ENCODE measurements at regions not wholly inside any gene's neighbourhood (a gene's known extent, or its start where the extent isn't known, plus 50 kb on each side); places are given as distances from the start of the nearest gene placed in this dataset.
"Not testable (repeated sequence)": the region's sequence is repeated elsewhere in the genome, so short reads cannot be mapped to it uniquely, and the experiment has no call there.

- no peak for DNase-seq (ENCODE audit: low spot score)
These were observed 111.0 kb upstream of the CPHXL start for GRCh38 chr16:75837264-75837663.

- no peak for DNase-seq (ENCODE audit: low spot score)
These were observed 111.4 kb upstream of the CPHXL start for GRCh38 chr16:75837681-75838080.

DNA sequence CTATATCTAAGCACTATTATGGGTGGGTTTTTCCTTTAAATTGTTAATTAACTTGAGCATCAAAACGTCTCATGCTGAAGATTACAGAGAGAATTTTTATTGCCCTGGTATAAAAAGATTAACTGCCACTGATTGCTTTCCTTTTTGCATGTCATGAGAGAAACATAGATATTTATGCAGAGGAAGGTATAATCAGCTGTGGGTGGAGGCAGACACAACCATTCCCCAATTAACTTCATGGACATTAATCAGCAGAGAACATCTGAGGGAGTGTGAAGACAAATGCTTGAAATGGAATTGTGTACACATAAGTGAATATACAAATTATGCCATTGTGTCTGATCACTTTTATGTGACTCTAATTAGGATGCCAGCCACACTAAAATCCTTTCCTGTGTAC is 115.2 kb upstream of the CPHXL start:
- DNase-seq (ENCODE audit: low spot score): no peak

- DNase-seq (ENCODE audit: low spot score): no peak
These were observed 120.9 kb upstream of the CPHXL start for GRCh38 chr16:75847172-75847571.

- no peak for DNase-seq (ENCODE audit: low spot score)
These were observed 127.9 kb upstream of the CPHXL start for GRCh38 chr16:75854152-75854551.

DNA sequence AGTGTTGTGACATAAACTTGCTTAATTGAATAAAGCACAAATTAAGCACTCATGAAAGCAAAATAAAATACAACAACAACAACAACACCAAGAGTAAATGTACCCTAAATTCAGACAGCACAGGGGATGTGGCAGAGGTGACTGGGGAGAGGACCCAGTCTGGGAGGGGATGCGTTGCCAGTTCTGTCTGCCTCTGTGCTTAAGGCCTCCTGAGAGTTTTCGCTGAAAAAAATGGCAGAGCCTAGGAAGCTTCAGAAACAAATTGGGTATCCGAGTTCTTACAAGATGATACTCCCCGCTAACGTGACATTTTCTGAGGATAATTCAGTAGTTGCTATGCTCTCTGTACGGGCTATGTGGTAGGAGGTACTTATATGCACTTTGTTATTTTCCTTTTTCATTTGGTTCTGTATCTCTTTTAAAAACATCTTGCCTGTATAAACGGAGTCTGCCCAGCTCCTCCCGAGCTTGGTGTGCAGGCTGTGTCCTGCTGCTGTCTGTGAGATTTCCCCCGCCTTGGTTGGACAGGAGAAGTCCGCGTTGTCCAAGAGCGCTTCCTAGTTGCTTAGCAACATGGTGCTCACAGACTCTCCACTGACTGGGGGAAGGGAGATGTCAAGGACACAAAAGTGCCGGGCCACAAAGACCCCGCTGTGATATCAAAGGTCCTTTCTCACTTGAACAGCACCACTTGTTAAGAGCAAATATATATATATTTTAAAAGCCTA is 134.2 kb upstream of the CPHXL start:
- DNase-seq (ENCODE audit: low spot score): no peak

DNA sequence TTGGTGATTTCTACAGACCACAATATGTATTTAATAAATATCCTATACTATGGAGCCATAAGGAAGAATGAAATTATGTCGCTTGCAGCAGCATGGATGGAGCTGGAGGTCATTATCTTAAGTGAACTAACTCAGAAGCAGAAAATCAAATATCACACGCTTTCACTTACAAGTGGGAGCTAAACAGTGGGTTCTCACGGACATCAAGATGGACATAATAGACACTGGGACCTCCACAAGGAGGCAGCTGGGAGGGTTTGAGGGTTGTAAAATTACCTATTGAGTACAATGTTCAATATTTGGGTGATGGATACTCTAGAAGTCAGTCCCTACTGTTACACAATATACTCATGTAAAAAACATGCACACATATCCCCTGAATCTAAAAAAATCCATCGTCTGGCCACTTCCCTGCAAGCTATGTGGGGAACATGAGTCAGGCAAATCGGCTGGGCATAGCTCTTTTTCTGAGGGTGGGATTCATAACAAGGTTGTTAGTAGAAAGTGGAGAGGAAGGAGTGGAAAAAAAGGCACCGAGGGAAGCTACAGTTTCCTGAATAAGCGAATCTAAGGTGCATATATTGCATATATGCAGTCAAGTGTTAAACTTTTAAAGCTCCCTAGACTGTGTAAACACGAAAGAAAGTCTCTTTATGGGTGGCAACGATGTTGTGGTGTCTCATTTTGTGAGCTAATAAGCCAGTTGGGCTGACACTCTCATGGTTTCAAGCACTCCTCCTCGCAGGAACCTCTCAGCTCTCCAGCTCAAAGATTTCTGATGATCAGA is 135.2 kb upstream of the CPHXL start:
- DNase-seq (ENCODE audit: low spot score): no peak

- DNase-seq (ENCODE audit: low spot score): no peak
These were observed 135.8 kb upstream of the CPHXL start for GRCh38 chr16:75862098-75862386.

GRCh38 chr16:75864243-75864642 is 138.0 kb upstream of the CPHXL start:
- DNase-seq (ENCODE audit: low spot score): no peak

DNA sequence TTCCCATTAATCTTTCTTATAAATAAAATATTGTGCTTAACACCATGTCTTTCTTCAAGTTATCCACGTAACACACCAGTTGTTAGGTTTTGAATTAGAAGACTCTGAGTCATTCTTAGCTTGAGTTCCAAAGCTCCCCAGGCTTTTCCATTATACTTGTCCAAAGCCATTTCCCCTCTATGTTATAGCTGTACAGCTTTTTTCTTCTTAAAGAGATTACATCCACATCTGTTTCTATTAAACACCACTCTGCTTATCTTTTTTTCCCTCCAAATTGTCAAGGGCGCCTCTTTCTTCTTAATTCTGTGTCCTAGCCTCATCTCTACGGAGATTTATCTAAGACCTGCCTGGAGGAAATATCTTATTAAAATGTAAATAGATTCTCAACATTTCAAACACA is 139.4 kb upstream of the CPHXL start:
- DNase-seq (ENCODE audit: low spot score): no peak

GRCh38 chr16:75868636-75869632 is 142.6 kb upstream of the CPHXL start:
- DNase-seq (ENCODE audit: low spot score): no peak

GRCh38 chr16:75881280-75881679 is 155.0 kb upstream of the CPHXL start:
- DNase-seq (ENCODE audit: low spot score): not testable (repeated sequence)

- no peak for DNase-seq (ENCODE audit: low spot score)
These were observed 172.9 kb upstream of the CPHXL start for GRCh38 chr16:75899163-75899562.

DNA sequence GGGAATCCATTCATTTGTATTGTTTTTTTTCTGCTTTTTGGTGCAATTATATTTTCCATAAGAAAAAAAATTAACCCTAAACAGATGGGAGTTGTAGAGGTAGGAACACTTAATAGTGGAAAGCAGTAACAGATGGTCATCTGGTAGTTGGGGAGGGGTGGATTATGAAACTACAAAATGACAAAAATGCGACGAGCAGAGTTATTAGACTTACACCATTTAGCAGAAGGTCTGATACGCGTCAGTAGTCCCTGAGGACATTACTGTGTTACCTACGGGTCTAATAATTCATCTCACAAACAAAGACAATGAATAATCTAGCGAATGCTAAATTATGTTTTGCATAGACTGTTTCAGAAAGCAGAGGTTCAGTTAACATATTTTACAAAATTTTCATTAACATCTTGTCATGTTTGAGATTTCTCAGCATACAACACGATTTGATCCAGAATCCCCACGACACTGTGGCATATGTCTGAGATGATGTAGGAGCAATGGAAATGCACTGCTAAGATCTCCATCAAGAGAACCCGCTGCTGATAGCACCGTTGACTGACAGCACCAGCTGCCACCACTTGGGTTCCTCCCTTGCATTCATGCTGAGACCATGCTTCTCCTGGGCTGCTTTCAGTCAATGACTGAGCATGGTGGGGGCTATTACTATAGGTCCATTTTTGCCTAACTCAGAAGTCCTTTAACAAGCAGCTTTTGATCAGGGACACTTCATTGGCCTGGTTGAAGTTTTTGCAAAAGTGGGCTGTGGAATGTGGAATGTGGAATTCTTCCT is 182.2 kb upstream of the CPHXL start:
- DNase-seq (ENCODE audit: low spot score): no peak

GRCh38 chr16:75909746-75910145 is 183.5 kb upstream of the CPHXL start:
- DNase-seq (ENCODE audit: low spot score): no peak

DNA sequence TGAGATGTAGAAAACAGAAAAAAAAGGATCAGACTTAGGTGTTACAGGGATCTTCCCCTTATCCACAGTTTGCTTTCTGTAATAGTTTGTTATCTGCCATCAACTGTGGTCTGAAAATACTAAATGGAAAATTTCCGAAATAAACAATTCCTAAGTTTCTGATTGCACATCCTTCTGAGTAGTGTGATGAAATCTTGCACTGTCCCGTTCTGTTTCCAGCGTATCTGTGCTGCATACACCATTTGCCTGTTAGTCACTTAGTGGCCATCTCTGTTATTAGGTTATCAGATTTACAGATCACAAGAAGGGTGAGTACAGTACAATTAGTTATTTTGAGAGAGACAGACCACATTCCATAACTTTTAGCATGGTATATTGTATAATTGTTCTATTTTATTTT is 185.6 kb upstream of the CPHXL start:
- no peak for DNase-seq (ENCODE audit: low spot score)

DNA sequence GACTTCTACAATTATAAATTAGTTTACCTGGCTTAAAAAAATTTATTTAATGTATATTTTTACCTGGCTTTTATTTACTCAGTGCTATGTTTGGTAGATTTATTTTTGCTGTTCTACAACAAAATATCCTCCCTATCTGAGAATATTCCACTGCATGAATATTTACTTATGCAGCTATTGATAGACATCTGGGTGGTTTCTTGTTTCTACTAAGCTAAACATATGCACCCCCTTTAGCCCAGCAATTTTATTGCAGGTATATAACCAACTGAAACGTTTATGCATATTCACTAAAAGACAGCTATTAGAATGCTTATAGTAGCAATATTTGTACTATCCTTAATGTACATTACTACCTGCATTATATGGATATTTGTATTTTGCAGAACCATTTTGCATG is 187.7 kb upstream of the CPHXL start:
- no peak for DNase-seq (ENCODE audit: low spot score)

DNA sequence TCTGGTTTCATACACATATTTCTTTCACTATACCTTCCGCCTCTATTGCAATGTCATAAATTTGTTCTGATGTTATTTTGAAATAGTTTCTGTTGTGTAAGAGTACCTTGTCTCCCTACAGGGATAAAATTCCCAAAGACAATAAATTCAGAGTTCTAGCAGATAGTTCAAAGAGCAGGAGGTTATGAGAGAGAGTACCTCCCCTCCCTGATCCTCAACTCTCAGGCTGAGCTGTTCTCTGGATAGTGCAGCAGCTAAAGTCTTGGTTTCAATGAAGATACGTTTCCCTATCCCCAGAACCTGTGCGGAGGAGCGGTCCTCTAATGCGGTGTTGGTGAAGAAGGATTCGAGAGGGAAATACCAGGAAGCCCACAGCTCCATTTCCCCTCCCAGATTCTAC is 190.2 kb upstream of the CPHXL start:
- DNase-seq (ENCODE audit: low spot score): no peak

DNA sequence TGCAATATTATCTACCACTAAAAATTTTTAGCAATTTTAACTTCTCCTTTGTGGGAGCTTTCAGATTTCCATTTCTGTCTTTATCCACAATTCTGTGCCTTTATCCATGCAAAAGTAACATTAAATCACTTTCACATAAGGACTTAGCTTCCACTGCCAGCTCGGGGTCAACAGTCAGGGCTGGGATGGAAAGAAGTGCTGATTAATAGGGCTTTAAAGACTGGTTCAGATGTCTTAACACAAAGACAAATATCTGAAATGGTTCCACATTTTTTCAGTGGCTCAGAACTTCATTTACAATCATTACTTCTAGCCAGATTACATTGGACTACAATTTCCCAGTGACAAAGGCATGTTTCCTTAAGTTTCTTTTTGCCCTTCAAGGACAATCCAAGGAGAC is 191.8 kb upstream of the CPHXL start:
- DNase-seq (ENCODE audit: low spot score): no peak

DNA sequence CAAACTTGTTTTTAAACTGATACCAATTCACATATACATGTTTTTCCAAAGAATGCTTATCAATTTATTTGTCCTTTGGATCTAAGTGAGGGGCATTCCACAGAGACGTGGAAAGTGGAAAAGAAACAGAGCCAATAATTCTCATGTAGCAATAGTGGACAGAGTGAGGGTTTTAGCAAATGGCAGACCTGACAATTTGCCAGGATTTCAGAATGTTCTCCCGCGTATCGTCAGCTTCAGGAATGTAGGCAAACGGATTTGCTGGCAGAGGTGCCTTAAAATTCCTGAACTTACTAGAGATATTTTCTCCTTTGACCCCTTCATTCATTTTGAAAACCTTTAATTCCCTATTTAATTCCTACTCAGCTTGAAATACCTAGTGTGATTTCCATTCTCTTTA is 193.4 kb upstream of the CPHXL start:
- DNase-seq (ENCODE audit: low spot score): no peak

GRCh38 chr16:75921281-75921680 is 195.0 kb upstream of the CPHXL start:
- no peak for DNase-seq (ENCODE audit: low spot score)

GRCh38 chr16:75922250-75922649 is 196.0 kb upstream of the CPHXL start:
- no peak for DNase-seq (ENCODE audit: low spot score)

Data from AG08395 (cell line).